NT2/D1 (cell line): ENCODE measurements at regions not wholly inside any gene's neighbourhood (a gene's known extent, or its start where the extent isn't known, plus 50 kb on each side); places are given as distances from the start of the nearest gene placed in this dataset.

Experiments used
- SUZ12 ChIP-seq: IDR thresholded peaks from 2 replicates; pipeline ENCODE4 v1.6.1; 2011; ENCODE audit not compliant: insufficient read length, insufficient read depth; ENCODE audit errors: extremely low read depth
- YY1 ChIP-seq: IDR thresholded peaks from 2 replicates; pipeline ENCODE4 v1.6.1; 2011; ENCODE audit not compliant: insufficient read length, insufficient read depth
- ZNF274 ChIP-seq: IDR thresholded peaks from 2 replicates; pipeline ENCODE4 v1.6.1; 2011; ENCODE audit warnings: mild to moderate bottlenecking, low read depth, low read length

- no peak for TF ChIP-seq ZNF274
- no peak for TF ChIP-seq YY1
- TF ChIP-seq SUZ12: no peak
These were observed 334.3 kb upstream of the SYT1 start for GRCh38 chr12:78530100-78530765.
